Stimulated activated naive CD8-positive, alpha-beta T cell treated with anti-CD3 and anti-CD28 coated beads, Interleukin-15, Interleukin-2, amounts not matched to agents 100 U/mL and 50 U/mL, for 24 hours (primary cell): ENCODE measurements at regions not wholly inside any gene's neighbourhood (a gene's known extent, or its start where the extent isn't known, plus 50 kb on each side); places are given as distances from the start of the nearest gene placed in this dataset.
"Not testable (repeated sequence)": the region's sequence is repeated elsewhere in the genome, so short reads cannot be mapped to it uniquely, and the experiment has no call there.

Source experiments
- ATAC-seq: fragments of 150-1000 bp; cut with Tn5 transposase; one replicate; pipeline ENCODE4 v1.10.0; 2021
- DNase-seq: peaks from one replicate; pipeline ENCODE4 v3.0.0; 2021

- ATAC-seq (no peak), DNase-seq (no peak)
Observed at GRCh38 chr12:91741932-91742331, 403.7 kb downstream of the BTG1 start.

- not testable (repeated sequence) for ATAC-seq, DNase-seq
Observed at GRCh38 chr12:91733846-91734245, 411.8 kb downstream of the BTG1 start.

- DNase-seq: no peak
- ATAC-seq: no peak
Observed at GRCh38 chr12:91732086-91732485, 413.6 kb downstream of the BTG1 start.

- ATAC-seq (no peak), DNase-seq (no peak)
Observed at GRCh38 chr12:91729543-91729942, 416.1 kb downstream of the BTG1 start.

- ATAC-seq: no peak
- no peak for DNase-seq
Observed at GRCh38 chr12:91723191-91723590, 422.5 kb downstream of the BTG1 start.

GRCh38 chr12:91722072-91722471, 423.6 kb downstream of the BTG1 start:
- ATAC-seq: peak; percentile 99
- DNase-seq: peak; percentile 10

- ATAC-seq (no peak), DNase-seq (no peak)
Observed at GRCh38 chr12:91721023-91721422, 424.6 kb downstream of the BTG1 start.

- ATAC-seq: no peak
- DNase-seq: no peak
Observed at GRCh38 chr12:91718326-91718725, 427.3 kb downstream of the BTG1 start.

GRCh38 chr12:91717804-91718203, 427.8 kb downstream of the BTG1 start:
- DNase-seq (no peak), ATAC-seq (no peak)

GRCh38 chr12:91711925-91712324, 433.7 kb downstream of the BTG1 start:
- not testable (repeated sequence) for DNase-seq, ATAC-seq

- ATAC-seq (no peak), DNase-seq (no peak)
Observed at GRCh38 chr12:91706466-91706865, 439.2 kb downstream of the BTG1 start.

GRCh38 chr12:91704446-91704845, 441.2 kb downstream of the BTG1 start:
- no peak for DNase-seq
- ATAC-seq: no peak

GRCh38 chr12:91703491-91704283, 442.0 kb downstream of the BTG1 start:
- DNase-seq: no peak
- ATAC-seq: no peak

GRCh38 chr12:91702843-91703425, 442.7 kb downstream of the BTG1 start:
- ATAC-seq (no peak), DNase-seq (no peak)

- DNase-seq: no peak
- ATAC-seq: no peak
Observed at GRCh38 chr12:91695964-91696363, 449.7 kb downstream of the BTG1 start.

- not testable (repeated sequence) for DNase-seq, ATAC-seq
Observed at GRCh38 chr12:91695406-91695805, 450.2 kb downstream of the BTG1 start.

- DNase-seq: no peak
Observed at GRCh38 chr12:91690531-91690930, 455.1 kb downstream of the BTG1 start.

GRCh38 chr12:91687052-91688017, 458.3 kb downstream of the BTG1 start:
- peak; percentile 87 for ATAC-seq
- peak; percentile 8 for DNase-seq

More at GRCh38 chr12:91690531-91690930, 455.1 kb downstream of the BTG1 start:
- no peak for ATAC-seq

- ATAC-seq (no peak), DNase-seq (no peak)
Observed at GRCh38 chr12:91685917-91686316, 459.7 kb downstream of the BTG1 start.

- DNase-seq (no peak), ATAC-seq (no peak)
Observed at GRCh38 chr12:91681751-91682150, 463.9 kb downstream of the BTG1 start.

- ATAC-seq (no peak), DNase-seq (no peak)
Observed at GRCh38 chr12:91680864-91681263, 464.8 kb downstream of the BTG1 start.

GRCh38 chr12:91677556-91677955, 468.1 kb downstream of the BTG1 start:
- no peak for ATAC-seq
- no peak for DNase-seq

GRCh38 chr12:91675401-91675800, 470.2 kb downstream of the BTG1 start:
- no peak for ATAC-seq
- DNase-seq: no peak
